Psoas muscle (tissue), 7 donors: ENCODE measurements at regions not wholly inside any gene's neighbourhood (a gene's known extent, or its start where the extent isn't known, plus 50 kb on each side); places are given as distances from the start of the nearest gene placed in this dataset.

ENCODE experiments used
- ATAC-seq, 4 donors: fragments of 200-7000 bp; cut with Tn5 transposase; one replicate each; pipeline ENCODE4 v1.9.1; 2020; ENCODE audit warnings: moderate library complexity in 3 of 4, mild to moderate bottlenecking in 2 of 4
- DNase-seq, 2 donors: peaks; one replicate each; pipeline ENCODE4 v3.0.0-alpha.2; 2020
- H3K27ac ChIP-seq: fragments of 200-600 bp; one replicate; pipeline ENCODE4 v1.8.0; 2022
- H3K27me3 ChIP-seq, 3 donors: fragments of 200-600 bp in 1 of 3; one replicate each; pipeline versions ENCODE4 v1.6.1 to v1.8.0; 2013 to 2022; ENCODE audit warnings: low read length in 2 of 3, mild to moderate bottlenecking in 2 of 3, moderate library complexity in 1 of 3; ENCODE audit not compliant: insufficient read depth in 3 of 3
- H3K36me3 ChIP-seq, 2 donors: fragments of 200-600 bp in 1 of 2; one replicate each; pipeline versions ENCODE4 v1.6.1 to v1.8.0; 2013 to 2022; ENCODE audit warnings: low read depth in 1 of 2, mild to moderate bottlenecking in 1 of 2, moderate library complexity in 1 of 2; ENCODE audit not compliant: insufficient read depth in 1 of 2
- H3K4me1 ChIP-seq: fragments of 200-600 bp; one replicate; pipeline ENCODE4 v1.8.0; 2022
- H3K4me3 ChIP-seq: fragments of 200-600 bp; one replicate; pipeline ENCODE4 v1.8.0; 2022; ENCODE audit warnings: mild to moderate bottlenecking
- H3K9me3 ChIP-seq: fragments of 200-600 bp; one replicate; pipeline ENCODE4 v1.8.0; 2022
- CTCF ChIP-seq: fragments of 200-600 bp; IDR thresholded peaks from one replicate; pipeline ENCODE4 v1.8.0; 2022; ENCODE audit warnings: antibody characterized with exemption
- WGBS, 3 donors: extraction: QIAGEN DNeasy Blood & Tissue Kit; methylation state at CpG; one replicate each; pipeline versions ENCODE4 v1.1.6 to v1.1.7; 2013; 5-methylcytosine and 5-hydroxymethylcytosine counted together
- intact Hi-C, 2 donors: fragments of 100-400 bp; cut with DNase I; formaldehyde crosslinking; loops; one replicate each; pipeline versions ENCODE4 v1.11.0 to v1.14.2; 2022
- donor health status: healthy with polysubstance abuse.
- donor health status: DM: no; HTN: no; CAD: no; lungs with moderate emphysema.
- donor health status: Bipolar disorder and iron deficiency.
- donor health status: healthy.
- donor health status: DM: yes; HTN: yes; CAD: no.
- donor health status: DM: no; HTN: no; CAD: no.
- donor health status: DM: yes; HTN: yes; CAD: no.

- H3K36me3 ChIP-seq = no peaks in the 10 kb centered on the region
- no peak for TF ChIP-seq CTCF
- intact Hi-C loops = loop anchor here in 1 of 2 donors (2.0 kb wide), 1 partner anchor 394 kb away; no protein-coding TSS in a partner anchor
- H3K4me1 ChIP-seq = no peaks in the 10 kb centered on the region
- no peaks in the 10 kb centered on the region for H3K27me3 ChIP-seq
- ATAC-seq = no peak
- WGBS, 3 donors = 39 to 54% (median 47%) methylated on average over 2 of the region's 2 CpGs
- H3K27ac ChIP-seq = no peak overlapping the region
- no peaks in the 10 kb centered on the region for H3K9me3 ChIP-seq
- no peak for DNase-seq
- H3K4me3 ChIP-seq = no peak overlapping the region
Measured at GRCh38 chr7:131858611-131859010, 302.2 kb upstream of the PODXL start.

- Histone ChIP-seq H3K36me3 (no peaks in the 10 kb centered on the region), H3K27ac (no peak overlapping the region), H3K27me3 (peaks cover 0 to 3% (median 1%) of the 10 kb centered on the region in 3 donors), H3K4me1 (no peaks in the 10 kb centered on the region), H3K9me3 (no peaks in the 10 kb centered on the region), H3K4me3 (no peak overlapping the region)
- 83 to 89% (median 87%) methylated on average over 7 of the region's 7 CpGs for WGBS, 3 donors
- TF ChIP-seq CTCF = no peak
- ATAC-seq (no peak), DNase-seq (no peak)
- intact Hi-C loops = no loop called here
Measured at GRCh38 chr7:131849472-131849871, 293.0 kb upstream of the PODXL start.

DNA sequence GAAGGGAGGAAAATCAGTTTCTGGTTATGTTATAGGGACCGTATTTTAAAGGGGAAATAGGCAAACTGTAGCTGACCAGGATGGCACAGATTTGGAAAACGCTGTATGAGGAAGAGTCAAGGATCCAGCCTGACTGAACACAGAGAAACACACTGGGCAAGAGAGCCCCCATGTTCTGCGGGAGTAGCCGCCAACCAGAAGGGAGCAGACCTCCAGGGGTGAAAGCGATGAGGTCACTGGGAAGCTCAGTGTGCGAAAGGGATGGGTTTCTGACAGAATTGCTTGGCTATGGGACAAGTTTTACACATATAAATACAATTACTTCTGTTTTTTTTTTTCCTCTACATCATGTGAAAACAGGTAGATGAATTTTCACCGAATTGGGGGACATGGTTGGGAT is 291.6 kb upstream of the PODXL start:
- intact Hi-C loops = no loop called here
- no peaks in the 10 kb centered on the region for H3K36me3 ChIP-seq
- H3K4me3 ChIP-seq = no peak overlapping the region
- H3K4me1 ChIP-seq = no peaks in the 10 kb centered on the region
- no peak for ATAC-seq
- no peaks in the 10 kb centered on the region for H3K9me3 ChIP-seq
- no peak for TF ChIP-seq CTCF
- H3K27me3 ChIP-seq = peaks cover 0 to 15% (median 5%) of the 10 kb centered on the region in 3 donors
- no peak overlapping the region for H3K27ac ChIP-seq
- WGBS, 3 donors = 86 to 89% (median 88%) methylated on average over 7 of the region's 7 CpGs
- no peak for DNase-seq

DNA sequence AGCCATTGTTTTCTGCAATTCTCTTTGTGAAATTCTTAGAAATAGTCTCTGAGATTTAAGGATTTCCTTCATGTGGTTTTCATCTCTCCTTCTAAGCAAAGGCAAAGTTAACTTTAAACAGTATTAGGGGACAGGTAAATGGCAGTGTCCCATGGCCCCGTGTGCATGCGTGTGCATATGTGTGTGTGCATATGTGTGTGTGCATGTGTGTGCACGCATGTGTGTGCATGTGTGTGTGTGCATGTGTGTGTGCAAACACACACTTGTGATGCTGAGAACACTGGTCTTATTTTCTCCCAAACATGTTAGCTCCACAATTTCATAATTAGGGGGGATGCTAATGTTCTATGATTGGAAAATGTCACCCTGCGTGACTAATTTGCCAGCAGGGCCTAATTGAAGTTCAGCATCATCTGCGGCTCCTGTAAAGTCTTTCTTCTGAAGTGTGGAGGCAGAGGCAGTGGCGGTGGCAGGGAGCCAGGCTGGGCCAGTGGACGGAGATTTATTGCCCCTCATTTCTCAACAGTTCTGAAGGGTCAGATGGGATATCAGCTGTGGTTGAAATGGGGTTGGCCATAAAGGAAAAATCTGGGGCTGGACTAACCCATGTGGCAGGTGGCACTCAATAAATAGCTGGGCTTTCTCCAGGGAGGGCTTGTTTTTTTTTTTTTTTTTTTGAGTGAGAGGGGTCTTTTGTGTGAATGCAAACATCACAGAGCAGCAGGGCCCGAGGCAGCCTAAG is 289.3 kb upstream of the PODXL start:
- H3K27ac ChIP-seq = no peak overlapping the region
- intact Hi-C loops = no loop called here
- H3K36me3 ChIP-seq = no peaks in the 10 kb centered on the region
- peaks cover 0 to 18% (median 5%) of the 10 kb centered on the region in 3 donors for H3K27me3 ChIP-seq
- H3K4me3 ChIP-seq = no peak overlapping the region
- H3K4me1 ChIP-seq = no peaks in the 10 kb centered on the region
- ATAC-seq = no peak
- no peak for TF ChIP-seq CTCF
- WGBS, 3 donors = 60 to 62% (median 61%) methylated on average over 8 of the region's 8 CpGs
- no peak for DNase-seq
- no peaks in the 10 kb centered on the region for H3K9me3 ChIP-seq

DNA sequence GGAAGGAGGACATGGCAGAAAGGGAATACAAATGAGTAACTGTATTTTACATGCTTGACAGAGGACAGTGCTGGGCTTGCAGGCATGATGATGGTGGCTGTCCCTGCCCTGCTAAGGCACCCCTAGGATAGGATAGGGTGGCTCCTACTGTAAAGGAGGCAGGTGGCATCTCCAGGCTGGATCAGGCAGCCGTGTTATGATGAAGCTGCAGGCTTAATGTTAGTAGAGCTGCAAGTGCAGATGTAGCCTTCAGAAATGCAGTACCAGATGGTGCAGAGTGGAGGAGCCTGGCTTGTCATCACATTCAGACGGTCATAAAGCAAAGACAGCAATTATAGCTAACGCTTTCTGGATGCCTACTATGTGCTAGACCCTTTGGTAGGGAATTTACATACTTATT is 287.9 kb upstream of the PODXL start:
- WGBS, 3 donors = 21 to 26% (median 25%) methylated on average over 3 of the region's 3 CpGs
- Histone ChIP-seq H3K36me3 (no peaks in the 10 kb centered on the region), H3K9me3 (no peaks in the 10 kb centered on the region), H3K4me1 (no peaks in the 10 kb centered on the region), H3K27me3 (peaks cover 0 to 24% (median 5%) of the 10 kb centered on the region in 3 donors), H3K4me3 (no peak overlapping the region), H3K27ac (no peak overlapping the region)
- ATAC-seq = no peak
- DNase-seq = no peak
- no peak for TF ChIP-seq CTCF
- intact Hi-C loops = no loop called here
